Endodermal cell (in vitro differentiated cells): ENCODE measurements at regions not wholly inside any gene's neighbourhood (a gene's known extent, or its start where the extent isn't known, plus 50 kb on each side); places are given as distances from the start of the nearest gene placed in this dataset.

ENCODE experiments used
- DNase-seq: peaks from one replicate; pipeline ENCODE4 v3.0.0-alpha.2; 2017
- H3K27ac ChIP-seq: 2 replicates; pipeline ENCODE4 v1.5.1; 2013; ENCODE audit warnings: mild to moderate bottlenecking, low read depth, low read length, moderate library complexity
- H3K27me3 ChIP-seq: 2 replicates; pipeline ENCODE4 v1.6.1; 2013; ENCODE audit warnings: mild to moderate bottlenecking, low read length, moderate library complexity; ENCODE audit not compliant: insufficient read depth, control insufficient read depth, poor library complexity, severe bottlenecking
- H3K36me3 ChIP-seq: 2 replicates; pipeline ENCODE4 v1.7.0; 2013; ENCODE audit warnings: mild to moderate bottlenecking, low read length, moderate library complexity; ENCODE audit not compliant: control insufficient read depth, insufficient read depth
- H3K4me1 ChIP-seq: one replicate; pipeline ENCODE4 v1.7.0; 2013; ENCODE audit warnings: low read length; ENCODE audit not compliant: control insufficient read depth, insufficient read depth
- H3K4me3 ChIP-seq: 2 replicates; pipeline ENCODE4 v1.5.1; 2013; ENCODE audit warnings: mild to moderate bottlenecking, low read length, moderate library complexity
- H3K9ac ChIP-seq: 2 replicates; pipeline ENCODE4 v1.6.1; 2013; ENCODE audit warnings: mild to moderate bottlenecking, low read length, moderate library complexity; ENCODE audit not compliant: poor library complexity, severe bottlenecking; ENCODE audit errors: extremely low read depth
- H3K9me3 ChIP-seq: 2 replicates; pipeline ENCODE4 v1.6.1; 2013; ENCODE audit warnings: mild to moderate bottlenecking, low read length, moderate library complexity; ENCODE audit not compliant: control insufficient read depth
- H3K27ac Mint-ChIP-seq: 2 replicates; pipeline ENCODE4 v1.8.0; 2020; ENCODE audit warnings: mixed read lengths
- H3K27me3 Mint-ChIP-seq: 2 replicates; pipeline ENCODE4 v1.8.0; 2021; ENCODE audit warnings: mild to moderate bottlenecking, mixed read lengths; ENCODE audit not compliant: insufficient read depth
- H3K36me3 Mint-ChIP-seq: 2 replicates; pipeline ENCODE4 v1.8.0; 2020; ENCODE audit warnings: low read depth, mixed read lengths
- H3K4me1 Mint-ChIP-seq: 2 replicates; pipeline ENCODE4 v1.8.0; 2020; ENCODE audit warnings: mixed read lengths
- H3K4me3 Mint-ChIP-seq: 2 replicates; pipeline ENCODE4 v1.8.0; 2020; ENCODE audit warnings: mild to moderate bottlenecking, moderate library complexity, mixed read lengths
- H3K9me3 Mint-ChIP-seq: 2 replicates; pipeline ENCODE4 v1.8.0; 2020; ENCODE audit warnings: mild to moderate bottlenecking, mixed read lengths
- WGBS, 2 experiments: methylation state at CpG; one replicate each; pipeline versions ENCODE4 v1.1.5 to v1.1.7; 2013; ENCODE audit warnings: missing lambda C conversion rate in 2 of 2, mixed read lengths in 1 of 2; ENCODE audit not compliant: insufficient coverage in 1 of 2, insufficient read length in 1 of 2; 5-methylcytosine and 5-hydroxymethylcytosine counted together
- TF ChIP-seq, protein P1 (sequence below): fragments of 200-600 bp; sonication (generic); conservative IDR thresholded peaks from 2 replicates; pipeline ENCODE4 v1.5.0; 2021; ENCODE audit warnings: antibody characterized with exemption, mild to moderate bottlenecking

DNA sequence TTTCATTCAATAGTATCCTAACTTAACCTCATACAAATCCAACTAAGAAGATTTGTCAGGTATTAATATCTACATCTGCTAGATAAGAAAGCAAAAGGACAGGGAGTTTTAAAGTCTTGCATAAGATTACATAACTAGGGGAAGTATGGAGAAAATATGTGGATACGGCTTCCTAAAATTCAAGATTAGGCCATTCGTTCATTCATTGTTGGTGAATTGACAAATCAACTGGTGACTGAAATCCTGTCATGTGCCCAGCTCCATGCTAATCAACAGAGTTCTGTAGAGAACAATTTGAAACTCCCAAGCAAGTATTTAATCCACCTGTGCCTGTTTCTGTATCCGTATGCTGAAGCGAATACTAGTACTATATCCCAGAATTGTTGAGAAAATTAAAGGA, 260.9 kb upstream of the USP15 start:
- H3K36me3 ChIP-seq = no peaks in the 10 kb centered on the region
- TF ChIP-seq, protein P1, sequence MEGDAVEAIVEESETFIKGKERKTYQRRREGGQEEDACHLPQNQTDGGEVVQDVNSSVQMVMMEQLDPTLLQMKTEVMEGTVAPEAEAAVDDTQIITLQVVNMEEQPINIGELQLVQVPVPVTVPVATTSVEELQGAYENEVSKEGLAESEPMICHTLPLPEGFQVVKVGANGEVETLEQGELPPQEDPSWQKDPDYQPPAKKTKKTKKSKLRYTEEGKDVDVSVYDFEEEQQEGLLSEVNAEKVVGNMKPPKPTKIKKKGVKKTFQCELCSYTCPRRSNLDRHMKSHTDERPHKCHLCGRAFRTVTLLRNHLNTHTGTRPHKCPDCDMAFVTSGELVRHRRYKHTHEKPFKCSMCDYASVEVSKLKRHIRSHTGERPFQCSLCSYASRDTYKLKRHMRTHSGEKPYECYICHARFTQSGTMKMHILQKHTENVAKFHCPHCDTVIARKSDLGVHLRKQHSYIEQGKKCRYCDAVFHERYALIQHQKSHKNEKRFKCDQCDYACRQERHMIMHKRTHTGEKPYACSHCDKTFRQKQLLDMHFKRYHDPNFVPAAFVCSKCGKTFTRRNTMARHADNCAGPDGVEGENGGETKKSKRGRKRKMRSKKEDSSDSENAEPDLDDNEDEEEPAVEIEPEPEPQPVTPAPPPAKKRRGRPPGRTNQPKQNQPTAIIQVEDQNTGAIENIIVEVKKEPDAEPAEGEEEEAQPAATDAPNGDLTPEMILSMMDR = no peak
- no peaks in the 10 kb centered on the region for H3K4me1 Mint-ChIP-seq
- WGBS, 2 experiments = 70 to 75% methylated on average over 4 of the region's 4 CpGs
- H3K4me3 Mint-ChIP-seq = no peak overlapping the region
- H3K27me3 ChIP-seq = no peaks in the 10 kb centered on the region
- no peak overlapping the region for H3K27ac ChIP-seq
- no peak overlapping the region for H3K9ac ChIP-seq
- H3K4me1 ChIP-seq = no peaks in the 10 kb centered on the region
- no peaks in the 10 kb centered on the region for H3K36me3 Mint-ChIP-seq
- H3K9me3 ChIP-seq = no peaks in the 10 kb centered on the region
- no peaks in the 10 kb centered on the region for H3K27me3 Mint-ChIP-seq
- no peak for DNase-seq
- no peak overlapping the region for H3K4me3 ChIP-seq
- H3K27ac Mint-ChIP-seq = no peak overlapping the region
- no peaks in the 10 kb centered on the region for H3K9me3 Mint-ChIP-seq

- no peaks in the 10 kb centered on the region for H3K9me3 ChIP-seq
- TF ChIP-seq, protein P1 = no peak
- no peak overlapping the region for H3K27ac ChIP-seq
- H3K4me1 Mint-ChIP-seq = no peaks in the 10 kb centered on the region
- no peak overlapping the region for H3K4me3 ChIP-seq
- no peaks in the 10 kb centered on the region for H3K36me3 ChIP-seq
- no peaks in the 10 kb centered on the region for H3K9me3 Mint-ChIP-seq
- H3K36me3 Mint-ChIP-seq = no peaks in the 10 kb centered on the region
- no peak overlapping the region for H3K27ac Mint-ChIP-seq
- no peak overlapping the region for H3K4me3 Mint-ChIP-seq
- H3K9ac ChIP-seq = no peak overlapping the region
- no peak for DNase-seq
- no peaks in the 10 kb centered on the region for H3K27me3 ChIP-seq
- no peaks in the 10 kb centered on the region for H3K4me1 ChIP-seq
- WGBS, 2 experiments = 59 to 77% methylated on average over 3 to 6 of the region's 6 CpGs
- H3K27me3 Mint-ChIP-seq = no peaks in the 10 kb centered on the region
These were observed 258.8 kb upstream of the USP15 start for GRCh38 chr12:62001424-62001823.

DNA sequence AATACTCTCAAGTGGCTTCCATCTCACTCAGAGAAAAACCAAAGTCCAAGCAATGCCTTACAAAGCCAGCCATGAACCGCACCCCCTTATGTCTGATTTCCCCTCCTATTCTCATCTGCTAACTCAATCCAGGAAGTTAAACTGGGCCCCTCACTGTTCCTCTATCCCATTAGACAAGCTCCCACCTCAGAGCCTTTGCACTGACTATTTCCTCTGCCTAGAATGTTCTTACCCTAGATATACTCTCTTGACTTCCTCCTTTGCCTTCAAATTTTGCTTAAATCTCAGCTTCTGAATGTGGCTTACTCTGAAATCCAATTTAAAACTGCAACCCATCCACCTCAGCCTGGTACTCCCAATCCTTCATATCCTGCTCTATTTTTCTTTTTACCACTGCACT, 257.0 kb upstream of the USP15 start:
- Mint-ChIP-seq H3K4me1 (no peaks in the 10 kb centered on the region), H3K27ac (no peak overlapping the region), H3K9me3 (no peaks in the 10 kb centered on the region), H3K4me3 (no peak overlapping the region), H3K27me3 (no peaks in the 10 kb centered on the region), H3K36me3 (no peaks in the 10 kb centered on the region)
- 86 to 89% methylated on average over 1 of the region's 1 CpG for WGBS, 2 experiments
- Histone ChIP-seq H3K4me1 (no peaks in the 10 kb centered on the region), H3K4me3 (no peak overlapping the region), H3K27me3 (no peaks in the 10 kb centered on the region), H3K27ac (no peak overlapping the region), H3K9me3 (no peaks in the 10 kb centered on the region), H3K9ac (no peak overlapping the region), H3K36me3 (no peaks in the 10 kb centered on the region)
- DNase-seq = no peak
- TF ChIP-seq, protein P1 = no peak
